ENCODE measurements at regions not wholly inside any gene's neighbourhood (a gene's known extent, or its start where the extent isn't known, plus 50 kb on each side); places are given as distances from the start of the nearest gene placed in this dataset.

DNA sequence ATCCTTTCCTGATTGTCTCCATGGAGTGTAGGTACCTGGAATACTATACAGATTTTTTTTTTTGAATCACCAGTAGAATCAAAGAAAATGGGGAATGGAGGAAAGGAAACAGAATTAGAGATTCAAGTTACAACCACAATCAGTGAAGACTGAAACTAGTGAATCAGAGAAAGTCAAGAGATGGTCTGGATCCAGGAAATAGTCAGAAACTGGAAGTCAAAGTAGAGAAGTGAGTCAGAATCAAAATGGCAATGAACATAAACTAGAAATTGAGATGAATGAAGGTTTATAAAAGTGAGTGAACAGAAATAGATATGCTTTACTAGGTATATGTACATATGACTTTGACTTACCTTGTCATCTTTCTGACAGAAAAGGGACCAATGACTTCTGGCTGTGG lies 579.0 kb downstream of the PLCL1 start:
- no peak for DNase-seq
- H3K9me3 ChIP-seq: no peaks in the 10 kb centered on the region
- H3K27ac ChIP-seq: no peak overlapping the region
- TF ChIP-seq EP300 (IDR thresholded peaks at IDR 0.05) (no peak), POLR2A (IDR thresholded peaks at IDR 0.05) (no peak), POLR2AphosphoS5 (IDR thresholded peaks at IDR 0.05) (no peak)
- TF ChIP-seq, protein P1, sequence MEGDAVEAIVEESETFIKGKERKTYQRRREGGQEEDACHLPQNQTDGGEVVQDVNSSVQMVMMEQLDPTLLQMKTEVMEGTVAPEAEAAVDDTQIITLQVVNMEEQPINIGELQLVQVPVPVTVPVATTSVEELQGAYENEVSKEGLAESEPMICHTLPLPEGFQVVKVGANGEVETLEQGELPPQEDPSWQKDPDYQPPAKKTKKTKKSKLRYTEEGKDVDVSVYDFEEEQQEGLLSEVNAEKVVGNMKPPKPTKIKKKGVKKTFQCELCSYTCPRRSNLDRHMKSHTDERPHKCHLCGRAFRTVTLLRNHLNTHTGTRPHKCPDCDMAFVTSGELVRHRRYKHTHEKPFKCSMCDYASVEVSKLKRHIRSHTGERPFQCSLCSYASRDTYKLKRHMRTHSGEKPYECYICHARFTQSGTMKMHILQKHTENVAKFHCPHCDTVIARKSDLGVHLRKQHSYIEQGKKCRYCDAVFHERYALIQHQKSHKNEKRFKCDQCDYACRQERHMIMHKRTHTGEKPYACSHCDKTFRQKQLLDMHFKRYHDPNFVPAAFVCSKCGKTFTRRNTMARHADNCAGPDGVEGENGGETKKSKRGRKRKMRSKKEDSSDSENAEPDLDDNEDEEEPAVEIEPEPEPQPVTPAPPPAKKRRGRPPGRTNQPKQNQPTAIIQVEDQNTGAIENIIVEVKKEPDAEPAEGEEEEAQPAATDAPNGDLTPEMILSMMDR (IDR thresholded peaks at IDR 0.05): no peak
- H3K36me3 ChIP-seq: no peaks in the 10 kb centered on the region
- no peaks in the 10 kb centered on the region for H3K4me1 ChIP-seq
- H3K4me3 ChIP-seq: no peak overlapping the region
- no peaks in the 10 kb centered on the region for H3K27me3 ChIP-seq
- intact Hi-C loops (cut with DNase I): no loop called here

DNA sequence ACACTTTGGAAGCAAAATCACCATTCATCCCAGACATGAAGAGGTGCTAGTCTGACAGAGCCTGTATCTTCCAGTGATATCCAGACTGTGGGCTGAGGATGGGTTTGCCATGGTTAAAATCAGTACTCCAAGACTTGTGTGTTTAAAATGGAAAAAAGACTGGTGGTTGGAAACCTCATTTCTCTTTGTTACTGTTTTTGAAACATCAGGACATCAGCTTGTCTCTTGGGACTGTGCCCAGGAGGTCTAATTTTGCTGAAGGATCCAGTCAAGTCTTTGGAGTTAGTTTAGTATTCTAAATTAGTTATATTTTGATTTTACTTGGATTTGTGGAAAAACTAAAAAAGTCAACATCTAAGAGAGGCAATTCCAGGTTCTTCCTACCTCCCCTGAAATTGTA lies 578.4 kb downstream of the PLCL1 start:
- Histone ChIP-seq H3K36me3 (no peaks in the 10 kb centered on the region), H3K27ac (no peak overlapping the region), H3K4me3 (no peak overlapping the region), H3K27me3 (no peaks in the 10 kb centered on the region), H3K4me1 (no peaks in the 10 kb centered on the region), H3K9me3 (no peaks in the 10 kb centered on the region)
- intact Hi-C loops (cut with DNase I): no loop called here
- TF ChIP-seq, protein P1 (IDR thresholded peaks at IDR 0.05): no peak
- TF ChIP-seq POLR2AphosphoS5 (IDR thresholded peaks at IDR 0.05): no peak
- no peak for DNase-seq

DNA sequence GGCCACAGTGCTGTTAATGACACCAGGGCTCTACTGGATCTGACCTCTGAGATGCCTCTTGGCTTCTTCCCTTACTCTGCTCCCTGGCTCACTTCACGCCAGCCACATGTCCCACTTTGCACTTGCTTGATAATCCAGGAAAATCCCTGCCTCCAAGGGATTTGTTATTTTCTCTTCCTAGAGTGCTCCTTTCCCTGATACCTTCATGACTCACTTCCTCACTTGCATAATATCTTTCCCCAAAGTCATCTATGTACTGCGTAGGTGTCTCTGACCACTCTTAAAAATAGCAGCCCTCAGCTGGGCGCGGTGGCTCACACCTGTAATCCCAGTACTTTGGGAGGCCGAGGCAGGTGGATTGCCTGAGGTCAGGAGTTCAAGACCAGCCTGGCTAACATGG lies 572.3 kb downstream of the PLCL1 start:
- intact Hi-C loops (cut with DNase I): no loop called here
- TF ChIP-seq POLR2AphosphoS5 (IDR thresholded peaks at IDR 0.05) (no peak), POLR2A (IDR thresholded peaks at IDR 0.05) (no peak), EP300 (IDR thresholded peaks at IDR 0.05) (no peak)
- TF ChIP-seq, protein P1 (IDR thresholded peaks at IDR 0.05): no peak
- no peaks in the 10 kb centered on the region for H3K4me1 ChIP-seq
- DNase-seq: no peak
- H3K4me3 ChIP-seq: no peak overlapping the region
- H3K9me3 ChIP-seq: no peaks in the 10 kb centered on the region
- WGBS, 2 donors: 74 to 80% methylated on average over 5 of the region's 5 CpGs
- no peaks in the 10 kb centered on the region for H3K36me3 ChIP-seq
- H3K27me3 ChIP-seq: no peaks in the 10 kb centered on the region
- H3K27ac ChIP-seq: no peak overlapping the region

DNA sequence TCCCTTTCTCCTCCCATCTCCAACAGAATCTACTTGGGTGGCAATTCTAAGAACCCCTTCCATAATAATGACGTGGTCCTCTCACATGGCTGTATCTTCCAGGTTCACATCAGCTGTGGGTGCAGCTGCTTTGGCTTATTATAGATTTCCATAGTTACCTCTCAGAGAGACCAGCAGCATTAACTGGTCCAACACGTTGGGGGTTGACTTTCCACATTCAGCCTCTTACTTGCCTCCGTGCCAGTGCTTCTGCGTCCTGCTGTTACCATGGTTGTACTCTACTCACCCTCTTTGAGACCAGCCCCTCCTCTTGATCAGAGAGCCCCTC lies 570.7 kb downstream of the PLCL1 start:
- H3K9me3 ChIP-seq: no peaks in the 10 kb centered on the region
- H3K36me3 ChIP-seq: no peaks in the 10 kb centered on the region
- no peaks in the 10 kb centered on the region for H3K27me3 ChIP-seq
- H3K4me3 ChIP-seq: no peak overlapping the region
- no peak for TF ChIP-seq POLR2AphosphoS5 (IDR thresholded peaks at IDR 0.05)
- TF ChIP-seq, protein P1 (IDR thresholded peaks at IDR 0.05): no peak
- no peak for TF ChIP-seq EP300 (IDR thresholded peaks at IDR 0.05)
- TF ChIP-seq POLR2A (IDR thresholded peaks at IDR 0.05): no peak
- no peak for DNase-seq
- WGBS, 2 donors: 48 to 63% methylated on average over 4 of the region's 4 CpGs
- intact Hi-C loops (cut with DNase I): no loop called here
- H3K27ac ChIP-seq: no peak overlapping the region
- no peaks in the 10 kb centered on the region for H3K4me1 ChIP-seq

DNA sequence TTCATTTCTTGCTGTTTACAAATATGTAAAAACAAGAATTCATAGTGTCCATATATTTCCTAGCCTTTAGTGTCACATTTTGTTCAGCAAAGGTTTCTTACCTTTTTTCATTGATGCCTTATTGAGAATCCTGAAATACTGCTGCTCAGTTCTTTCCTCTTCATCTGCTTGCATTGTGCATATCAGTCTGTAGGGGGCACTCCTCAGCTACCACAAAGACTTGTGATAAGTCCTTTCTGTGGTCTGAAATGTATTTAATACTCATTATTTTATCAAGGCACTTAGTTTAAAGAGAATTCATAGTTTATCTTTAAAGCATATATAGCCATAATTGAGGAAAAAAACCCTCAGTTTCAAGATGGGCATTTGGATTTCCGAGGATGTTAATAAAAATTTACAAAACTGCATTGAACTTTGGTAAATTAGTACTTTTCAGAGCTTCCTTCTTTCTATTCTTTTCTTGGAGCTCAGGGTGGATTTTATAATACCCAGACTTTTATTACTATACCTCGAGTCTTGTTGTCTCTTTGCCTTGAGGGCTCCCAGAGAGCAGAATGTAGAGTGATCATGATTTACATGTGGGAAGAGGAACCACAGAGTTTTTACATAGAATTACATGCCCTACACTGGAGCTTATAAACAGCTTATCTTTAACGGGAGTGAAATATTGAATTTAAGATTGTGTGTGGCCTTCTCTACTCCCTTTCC lies 570.1 kb downstream of the PLCL1 start:
- no peaks in the 10 kb centered on the region for H3K36me3 ChIP-seq
- 7 to 25% methylated on average over 3 of the region's 3 CpGs for WGBS, 2 donors
- no peak overlapping the region for H3K27ac ChIP-seq
- DNase-seq: no peak
- no peaks in the 10 kb centered on the region for H3K9me3 ChIP-seq
- H3K27me3 ChIP-seq: no peaks in the 10 kb centered on the region
- no peaks in the 10 kb centered on the region for H3K4me1 ChIP-seq
- TF ChIP-seq, protein P1 (IDR thresholded peaks at IDR 0.05): peak in 2 of 4 experiments; percentile 26 to 48
- TF ChIP-seq POLR2AphosphoS5 (IDR thresholded peaks at IDR 0.05): no peak
- H3K4me3 ChIP-seq: no peak overlapping the region
- intact Hi-C loops (cut with DNase I): no loop called here

Data from sigmoid colon (tissue), 6 donors.